Esophagus squamous epithelium (tissue), 5 donors: ENCODE measurements at regions not wholly inside any gene's neighbourhood (a gene's known extent, or its start where the extent isn't known, plus 50 kb on each side); places are given as distances from the start of the nearest gene placed in this dataset.

Experiments used
- DNase-seq: peaks from one replicate; lab custom pipeline; 2025; lab: John Stamatoyannopoulos, UW
- H3K27ac ChIP-seq, 4 donors: fragments of 200-600 bp; sonication (generic); one replicate each; pipeline ENCODE4 v1.5.1; 2016 to 2019; ENCODE audit warnings: mild to moderate bottlenecking in 1 of 4
- H3K27me3 ChIP-seq, 4 donors: fragments of 200-600 bp; sonication (generic); 1 replicate in 3 of 4; 2 replicates in 1 of 4; pipeline versions ENCODE4 v1.5.1 to v1.6.0; 2017 to 2021; ENCODE audit warnings: antibody characterized with exemption in 1 of 4
- H3K36me3 ChIP-seq, 3 donors: fragments of 200-600 bp; sonication (generic); one replicate each; pipeline ENCODE4 v1.5.1; 2016 to 2019
- H3K4me1 ChIP-seq, 3 donors: fragments of 200-600 bp; sonication (generic); one replicate each; pipeline ENCODE4 v1.5.1; 2017 to 2019
- H3K4me3 ChIP-seq, 4 donors: fragments of 200-600 bp; sonication (generic); 1 replicate in 3 of 4; 2 replicates in 1 of 4; pipeline ENCODE4 v1.5.1; 2016 to 2019; ENCODE audit warnings: mild to moderate bottlenecking in 2 of 4, moderate library complexity in 1 of 4
- H3K9me3 ChIP-seq, 3 donors: fragments of 200-600 bp; sonication (generic); one replicate each; pipeline ENCODE4 v1.5.1; 2016 to 2019
- POLR2A ChIP-seq, 4 donors: fragments of 450-650 bp; IDR thresholded peaks; one replicate each; pipeline ENCODE4 v1.6.1; 2017; ENCODE audit warnings: antibody characterized with exemption in 4 of 4, mild to moderate bottlenecking in 4 of 4, moderate library complexity in 3 of 4
- WGBS, 2 donors: methylation state at CpG; one replicate each; pipeline ENCODE4 v1.1.5; 2018; 5-methylcytosine and 5-hydroxymethylcytosine counted together
- intact Hi-C: fragments of 100-400 bp; cut with DNase I; formaldehyde crosslinking; loops from one replicate; pipeline ENCODE4 v1.15.0; 2022
- TF ChIP-seq, protein P1 (sequence below), 6 experiments: fragments of 450-650 bp in 4 of 6; fragments of 200-600 bp in 2 of 6; sonication (generic) in 2 of 6; IDR thresholded peaks; one replicate each; pipeline ENCODE4 v1.5.1; 2016 to 2019; ENCODE audit warnings: antibody characterized with exemption in 6 of 6, mild to moderate bottlenecking in 4 of 6, moderate library complexity in 4 of 6
- donor health status: DM: yes; HTN: yes; CAD: no.

DNA sequence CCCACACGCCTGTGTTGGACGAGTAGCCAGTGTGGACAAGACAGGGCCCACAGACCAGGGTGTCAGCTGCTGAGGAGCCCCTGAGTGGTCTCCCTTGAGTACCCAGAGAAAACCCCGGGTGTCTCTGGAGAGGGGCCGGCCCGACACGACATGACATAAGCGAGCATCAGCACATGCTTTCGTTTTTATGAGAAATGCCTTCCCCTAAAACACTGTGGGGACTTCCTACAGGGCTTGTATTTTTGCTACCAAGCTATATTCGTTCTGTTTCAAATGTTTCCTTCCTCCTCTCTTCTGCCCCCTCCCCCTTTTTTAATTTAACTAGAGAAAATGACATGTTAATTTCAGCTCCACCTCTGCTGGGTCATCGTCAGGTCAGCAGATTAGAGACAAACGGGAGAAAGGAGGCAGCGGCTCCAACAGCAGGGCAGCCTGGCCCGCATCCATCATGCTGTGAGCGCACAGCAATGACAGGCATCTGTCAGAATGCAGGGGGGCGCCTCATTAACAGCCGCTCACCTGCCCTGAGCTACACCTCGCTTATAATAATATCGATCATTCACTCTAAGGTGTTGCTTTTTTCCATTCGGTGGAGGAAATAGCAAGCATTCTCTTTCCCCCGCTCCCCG, 286.2 kb downstream of the ZNF516 start:
- no peaks in the 10 kb centered on the region for H3K9me3 ChIP-seq
- intact Hi-C loops = no loop called here
- peak overlapping the region in 1 of 4 donors; percentile 24 for H3K4me3 ChIP-seq
- TF ChIP-seq POLR2A (IDR thresholded peaks at IDR 0.05) = no peak
- TF ChIP-seq, protein P1, sequence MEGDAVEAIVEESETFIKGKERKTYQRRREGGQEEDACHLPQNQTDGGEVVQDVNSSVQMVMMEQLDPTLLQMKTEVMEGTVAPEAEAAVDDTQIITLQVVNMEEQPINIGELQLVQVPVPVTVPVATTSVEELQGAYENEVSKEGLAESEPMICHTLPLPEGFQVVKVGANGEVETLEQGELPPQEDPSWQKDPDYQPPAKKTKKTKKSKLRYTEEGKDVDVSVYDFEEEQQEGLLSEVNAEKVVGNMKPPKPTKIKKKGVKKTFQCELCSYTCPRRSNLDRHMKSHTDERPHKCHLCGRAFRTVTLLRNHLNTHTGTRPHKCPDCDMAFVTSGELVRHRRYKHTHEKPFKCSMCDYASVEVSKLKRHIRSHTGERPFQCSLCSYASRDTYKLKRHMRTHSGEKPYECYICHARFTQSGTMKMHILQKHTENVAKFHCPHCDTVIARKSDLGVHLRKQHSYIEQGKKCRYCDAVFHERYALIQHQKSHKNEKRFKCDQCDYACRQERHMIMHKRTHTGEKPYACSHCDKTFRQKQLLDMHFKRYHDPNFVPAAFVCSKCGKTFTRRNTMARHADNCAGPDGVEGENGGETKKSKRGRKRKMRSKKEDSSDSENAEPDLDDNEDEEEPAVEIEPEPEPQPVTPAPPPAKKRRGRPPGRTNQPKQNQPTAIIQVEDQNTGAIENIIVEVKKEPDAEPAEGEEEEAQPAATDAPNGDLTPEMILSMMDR (IDR thresholded peaks at IDR 0.05) = no peak
- H3K36me3 ChIP-seq = no peaks in the 10 kb centered on the region
- no peak overlapping the region for H3K27ac ChIP-seq
- no peaks in the 10 kb centered on the region for H3K4me1 ChIP-seq
- no peak for DNase-seq
- WGBS, 2 donors = 52 to 61% methylated on average over 19 to 21 of the region's 21 CpGs
- H3K27me3 ChIP-seq = peaks cover 0 to 7% (median 0%) of the 10 kb centered on the region in 4 donors

DNA sequence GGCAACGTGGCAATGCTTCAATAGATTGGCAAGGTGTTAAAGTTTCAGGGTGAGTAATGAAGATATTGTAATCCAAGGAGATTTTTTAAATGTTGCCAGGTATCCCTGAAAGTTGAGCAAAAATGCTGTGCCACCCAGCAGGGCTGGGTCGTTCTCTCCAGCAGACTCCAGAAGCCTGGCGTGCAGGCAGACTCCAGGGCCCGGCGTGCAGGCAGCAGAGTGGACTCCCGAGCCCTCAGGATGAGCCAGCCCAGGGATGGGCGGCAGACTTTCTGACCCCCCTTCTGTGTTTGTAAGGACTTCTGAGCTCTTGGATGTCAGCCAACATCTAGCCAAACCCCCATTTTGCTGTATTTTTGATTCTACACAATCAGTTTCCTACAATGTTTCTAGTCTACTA, 289.1 kb downstream of the ZNF516 start:
- peaks cover 0 to 5% (median 0%) of the 10 kb centered on the region in 4 donors for H3K27me3 ChIP-seq
- WGBS, 2 donors = 68 to 76% methylated on average over 2 to 6 of the region's 7 CpGs
- no peaks in the 10 kb centered on the region for H3K9me3 ChIP-seq
- intact Hi-C loops = no loop called here
- H3K27ac ChIP-seq = no peak overlapping the region
- TF ChIP-seq, protein P1 (IDR thresholded peaks at IDR 0.05) = no peak
- no peak for TF ChIP-seq POLR2A (IDR thresholded peaks at IDR 0.05)
- DNase-seq = no peak
- H3K4me3 ChIP-seq = no peak overlapping the region
- H3K4me1 ChIP-seq = no peaks in the 10 kb centered on the region
- H3K36me3 ChIP-seq = no peaks in the 10 kb centered on the region

DNA sequence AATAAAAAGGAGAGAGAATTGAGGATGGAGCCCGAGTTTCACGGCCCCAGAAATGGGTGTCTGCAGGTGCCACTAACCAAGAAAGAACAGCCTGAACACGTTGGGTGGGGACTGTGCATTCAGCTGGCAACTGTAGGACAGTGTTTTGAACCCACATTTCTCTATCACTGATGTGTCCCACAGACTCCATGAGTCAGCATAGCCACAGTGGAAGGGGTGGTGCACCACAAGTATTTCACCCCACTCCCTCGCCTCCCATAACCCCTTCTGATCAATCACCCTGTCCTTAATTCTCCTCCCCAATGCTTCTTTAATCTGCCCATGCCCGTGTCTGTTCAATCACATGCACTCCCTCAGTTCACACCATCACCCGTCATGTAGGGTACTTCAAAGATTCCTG, 291.5 kb downstream of the ZNF516 start:
- TF ChIP-seq, protein P1 (IDR thresholded peaks at IDR 0.05) = no peak
- no peak for TF ChIP-seq POLR2A (IDR thresholded peaks at IDR 0.05)
- Histone ChIP-seq H3K27ac (no peak overlapping the region), H3K36me3 (no peaks in the 10 kb centered on the region), H3K4me3 (no peak overlapping the region), H3K9me3 (no peaks in the 10 kb centered on the region), H3K4me1 (no peaks in the 10 kb centered on the region), H3K27me3 (no peaks in the 10 kb centered on the region)
- intact Hi-C loops = no loop called here
- no peak for DNase-seq
- 61 to 66% methylated on average over 6 of the region's 6 CpGs for WGBS, 2 donors

DNA sequence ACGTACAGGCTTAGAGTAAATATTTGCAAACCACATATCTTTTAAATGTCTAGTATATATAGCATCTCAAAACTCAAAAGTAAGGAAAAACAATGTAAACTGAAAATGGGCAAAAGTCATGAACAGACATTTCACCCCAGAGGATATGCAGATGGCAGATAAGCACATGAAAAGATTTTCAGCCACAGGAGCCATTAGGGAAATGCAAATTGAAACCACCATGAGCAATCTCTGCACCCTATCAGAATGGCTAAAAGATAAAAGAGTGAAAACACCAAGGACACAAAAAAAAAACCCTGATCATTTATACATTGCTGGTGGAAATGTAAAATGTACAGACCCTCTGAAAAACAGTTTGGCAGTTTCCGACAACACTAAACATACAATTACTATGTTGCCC, 292.7 kb downstream of the ZNF516 start:
- Histone ChIP-seq H3K27ac (no peak overlapping the region), H3K4me1 (no peaks in the 10 kb centered on the region), H3K27me3 (no peaks in the 10 kb centered on the region), H3K36me3 (no peaks in the 10 kb centered on the region), H3K9me3 (no peaks in the 10 kb centered on the region), H3K4me3 (no peak overlapping the region)
- intact Hi-C loops = no loop called here
- TF ChIP-seq, protein P1 (IDR thresholded peaks at IDR 0.05) = no peak
- no peak for TF ChIP-seq POLR2A (IDR thresholded peaks at IDR 0.05)
- WGBS, 2 donors = 68 to 81% methylated on average over 2 of the region's 2 CpGs
- no peak for DNase-seq

DNA sequence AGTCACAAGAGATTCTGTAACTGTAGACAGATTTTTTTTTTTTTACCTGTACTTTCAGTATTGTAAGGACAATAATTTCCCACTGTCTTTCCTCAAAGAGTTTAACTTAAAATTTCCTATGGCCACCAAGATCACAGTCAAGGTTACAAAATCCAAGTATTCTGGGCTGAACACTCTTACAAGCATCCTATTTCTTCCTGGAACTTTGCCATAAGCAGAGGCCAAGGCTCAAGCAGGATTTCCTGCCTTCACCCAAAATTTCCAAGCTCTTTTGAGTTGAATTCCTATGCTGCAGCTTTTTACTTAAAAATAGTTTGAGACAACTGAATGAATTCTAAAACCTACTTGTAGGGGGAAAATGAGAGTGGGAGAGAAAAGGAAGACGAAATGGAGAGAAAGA, 299.4 kb downstream of the ZNF516 start:
- 15 to 17% methylated on average over 1 of the region's 1 CpG for WGBS, 2 donors
- Histone ChIP-seq H3K9me3 (no peaks in the 10 kb centered on the region), H3K27me3 (no peaks in the 10 kb centered on the region), H3K4me1 (no peaks in the 10 kb centered on the region), H3K27ac (no peak overlapping the region), H3K36me3 (no peaks in the 10 kb centered on the region), H3K4me3 (no peak overlapping the region)
- TF ChIP-seq POLR2A (IDR thresholded peaks at IDR 0.05) = no peak
- TF ChIP-seq, protein P1 (IDR thresholded peaks at IDR 0.05) = no peak
- intact Hi-C loops = no loop called here
- DNase-seq = no peak
